Trophoblast cell (in vitro differentiated cells and primary cell): ENCODE measurements at regions not wholly inside any gene's neighbourhood (a gene's known extent, or its start where the extent isn't known, plus 50 kb on each side); places are given as distances from the start of the nearest gene placed in this dataset.
"Not testable (repeated sequence)": the region's sequence is repeated elsewhere in the genome, so short reads cannot be mapped to it uniquely, and the experiment has no call there.

Source experiments
- DNase-seq, 2 donors: peaks; one replicate each; pipeline ENCODE4 v3.0.0-alpha.2; 2016
- H2AFZ ChIP-seq: 2 replicates; pipeline ENCODE4 v1.6.1; 2013; ENCODE audit warnings: low read length, moderate library complexity, mild to moderate bottlenecking; ENCODE audit not compliant: insufficient read depth, poor library complexity
- H2AK5ac ChIP-seq: 2 replicates; pipeline ENCODE4 v1.6.1; 2013; ENCODE audit warnings: mild to moderate bottlenecking, low read length
- H2BK120ac ChIP-seq: 2 replicates; pipeline ENCODE4 v1.6.1; 2013; ENCODE audit warnings: low read length, mild to moderate bottlenecking, moderate library complexity; ENCODE audit not compliant: insufficient read depth, poor library complexity
- H2BK12ac ChIP-seq: 2 replicates; pipeline ENCODE4 v1.6.1; 2013; ENCODE audit warnings: mild to moderate bottlenecking, low read length, moderate library complexity
- H2BK5ac ChIP-seq: 2 replicates; pipeline ENCODE4 v1.6.1; 2013; ENCODE audit warnings: low read length, low read depth, moderate library complexity, mild to moderate bottlenecking; ENCODE audit not compliant: poor library complexity
- H3K14ac ChIP-seq: 2 replicates; pipeline ENCODE4 v1.6.1; 2013; ENCODE audit warnings: mild to moderate bottlenecking, low read length
- H3K18ac ChIP-seq: 2 replicates; pipeline ENCODE4 v1.6.1; 2013; ENCODE audit warnings: mild to moderate bottlenecking, low read length
- H3K23ac ChIP-seq: 2 replicates; pipeline ENCODE4 v1.6.1; 2013; ENCODE audit warnings: low read length
- H3K27ac ChIP-seq: 2 replicates; pipeline ENCODE4 v1.5.1; 2013; ENCODE audit warnings: low read depth, mild to moderate bottlenecking, inconsistent platforms, low read length, moderate library complexity
- H3K27me3 ChIP-seq: 2 replicates; pipeline ENCODE4 v1.6.1; 2013; ENCODE audit warnings: inconsistent platforms, mild to moderate bottlenecking, low read length, moderate library complexity; ENCODE audit not compliant: insufficient read depth
- H3K36me3 ChIP-seq, 2 experiments: 1 replicate in 1 of 2; 2 replicates in 1 of 2; pipeline ENCODE4 v1.6.1; 2013; ENCODE audit warnings: low read length in 2 of 2, mild to moderate bottlenecking in 2 of 2, moderate library complexity in 1 of 2; ENCODE audit not compliant: insufficient read depth in 2 of 2, control insufficient read depth in 1 of 2
- H3K4ac ChIP-seq: 2 replicates; pipeline ENCODE4 v1.6.1; 2013; ENCODE audit warnings: low read depth, mild to moderate bottlenecking, low read length, moderate library complexity
- H3K4me1 ChIP-seq, 2 experiments: 1 replicate in 1 of 2; 2 replicates in 1 of 2; pipeline ENCODE4 v1.6.1; 2013; ENCODE audit warnings: low read length in 2 of 2, mild to moderate bottlenecking in 2 of 2, moderate library complexity in 1 of 2; ENCODE audit not compliant: insufficient read depth in 2 of 2, control insufficient read depth in 1 of 2
- H3K4me2 ChIP-seq: 2 replicates; pipeline ENCODE4 v1.6.1; 2013; ENCODE audit warnings: inconsistent platforms, mild to moderate bottlenecking, low read length, moderate library complexity
- H3K4me3 ChIP-seq: 2 replicates; pipeline ENCODE4 v1.5.1; 2013; ENCODE audit warnings: mild to moderate bottlenecking, low read depth, low read length, inconsistent platforms
- H3K79me1 ChIP-seq: one replicate; pipeline ENCODE4 v1.6.1; 2013; ENCODE audit warnings: low read length
- H3K79me2 ChIP-seq: 2 replicates; pipeline ENCODE4 v1.6.1; 2013; ENCODE audit warnings: low read length, mild to moderate bottlenecking; ENCODE audit not compliant: control insufficient read depth, insufficient read depth, poor library complexity
- H3K9ac ChIP-seq: 2 replicates; pipeline ENCODE4 v1.6.1; 2013; ENCODE audit warnings: mild to moderate bottlenecking, low read length
- H3K9me3 ChIP-seq: 2 replicates; pipeline ENCODE4 v1.6.1; 2013; ENCODE audit warnings: low read depth, mild to moderate bottlenecking, control low read depth, inconsistent platforms, low read length; ENCODE audit not compliant: insufficient read depth
- H4K12ac ChIP-seq: 2 replicates; pipeline ENCODE4 v1.6.1; 2013; ENCODE audit warnings: low read depth, mild to moderate bottlenecking, low read length, moderate library complexity
- H4K8ac ChIP-seq: 2 replicates; pipeline ENCODE4 v1.6.1; 2013; ENCODE audit warnings: low read depth, mild to moderate bottlenecking, low read length, moderate library complexity
- H4K91ac ChIP-seq: one replicate; pipeline ENCODE4 v1.6.1; 2013; ENCODE audit warnings: low read depth, mild to moderate bottlenecking, low read length, moderate library complexity
- WGBS: extraction: QIAGEN DNeasy Blood & Tissue Kit; methylation state at CpG from one replicate; pipeline ENCODE4 v1.1.7; 2013; ENCODE audit warnings: missing lambda C conversion rate; ENCODE audit not compliant: insufficient read length, insufficient coverage; ENCODE audit errors: extremely low coverage; 5-methylcytosine and 5-hydroxymethylcytosine counted together

DNA sequence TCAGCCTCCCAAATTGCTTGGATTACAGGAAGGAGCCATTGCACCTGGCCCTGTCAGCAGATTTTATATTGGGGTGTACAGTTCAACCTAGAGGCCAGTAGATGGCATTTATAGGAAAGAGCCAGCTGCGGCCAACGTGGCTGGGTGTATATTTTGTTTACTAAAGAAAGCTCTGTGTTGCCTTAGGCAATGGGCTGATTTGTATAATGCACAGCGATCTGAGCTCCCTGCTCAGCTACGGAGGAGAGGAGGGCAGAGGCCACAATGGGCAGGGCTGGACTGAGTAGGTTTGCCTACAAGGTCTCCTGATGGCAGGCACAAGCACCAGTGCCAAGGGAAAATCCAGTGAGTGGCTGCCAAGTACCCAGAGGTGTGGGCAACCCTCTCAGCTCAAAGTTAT lies 282.4 kb downstream of the ARPP21 start:
- H3K4me3 ChIP-seq: no peak overlapping the region
- H4K91ac ChIP-seq: no peak overlapping the region
- no peak overlapping the region for H3K27ac ChIP-seq
- H3K9ac ChIP-seq: no peak overlapping the region
- no peaks in the 10 kb centered on the region for H3K27me3 ChIP-seq
- H2AK5ac ChIP-seq: no peak overlapping the region
- no peaks in the 10 kb centered on the region for H3K79me2 ChIP-seq
- no peaks in the 10 kb centered on the region for H3K9me3 ChIP-seq
- H3K4me2 ChIP-seq: no peak overlapping the region
- H4K8ac ChIP-seq: no peak overlapping the region
- no peaks in the 10 kb centered on the region for H3K79me1 ChIP-seq
- H4K12ac ChIP-seq: no peak overlapping the region
- H2BK120ac ChIP-seq: no peak overlapping the region
- H2BK12ac ChIP-seq: no peak overlapping the region
- H3K4me1 ChIP-seq: no peaks in the 10 kb centered on the region
- no peak overlapping the region for H2AFZ ChIP-seq
- no CpG with 5 or more reads among the region's 4 CpGs for WGBS
- no peak overlapping the region for H3K18ac ChIP-seq
- H2BK5ac ChIP-seq: no peak overlapping the region
- DNase-seq: no peak
- H3K36me3 ChIP-seq: no peaks in the 10 kb centered on the region
- no peak overlapping the region for H3K14ac ChIP-seq
- no peak overlapping the region for H3K23ac ChIP-seq
- no peak overlapping the region for H3K4ac ChIP-seq

GRCh38 chr3:35924070-35924469 lies 284.7 kb downstream of the ARPP21 start:
- not testable (repeated sequence) for H4K91ac ChIP-seq, H3K4me2 ChIP-seq, H3K9ac ChIP-seq, H3K27me3 ChIP-seq, H2BK12ac ChIP-seq, H2BK120ac ChIP-seq, H3K36me3 ChIP-seq, H3K27ac ChIP-seq, H3K4me3 ChIP-seq, H4K8ac ChIP-seq, H3K4me1 ChIP-seq, H2BK5ac ChIP-seq, H3K4ac ChIP-seq, H3K9me3 ChIP-seq, H3K79me1 ChIP-seq, H3K23ac ChIP-seq, H2AFZ ChIP-seq, H2AK5ac ChIP-seq, H3K14ac ChIP-seq, H4K12ac ChIP-seq, H3K79me2 ChIP-seq, H3K18ac ChIP-seq
- DNase-seq: peak; percentile 8 to 26

- Histone ChIP-seq H3K4ac (no peak overlapping the region), H3K4me3 (no peak overlapping the region), H3K18ac (no peak overlapping the region), H2AK5ac (no peak overlapping the region), H4K91ac (no peak overlapping the region), H3K23ac (no peak overlapping the region), H3K79me2 (no peaks in the 10 kb centered on the region), H2BK5ac (no peak overlapping the region), H3K14ac (no peak overlapping the region), H4K8ac (no peak overlapping the region), H2BK12ac (no peak overlapping the region), H4K12ac (no peak overlapping the region), H2BK120ac (no peak overlapping the region), H3K4me2 (no peak overlapping the region), H3K27me3 (no peaks in the 10 kb centered on the region), H3K4me1 (no peaks in the 10 kb centered on the region), H2AFZ (no peak overlapping the region), H3K27ac (no peak overlapping the region), H3K79me1 (no peaks in the 10 kb centered on the region), H3K36me3 (no peaks in the 10 kb centered on the region), H3K9me3 (no peaks in the 10 kb centered on the region), H3K9ac (no peak overlapping the region)
- no CpG with 5 or more reads among the region's 3 CpGs for WGBS
- DNase-seq: no peak
Measured at GRCh38 chr3:35927441-35927840, 288.1 kb downstream of the ARPP21 start.

DNA sequence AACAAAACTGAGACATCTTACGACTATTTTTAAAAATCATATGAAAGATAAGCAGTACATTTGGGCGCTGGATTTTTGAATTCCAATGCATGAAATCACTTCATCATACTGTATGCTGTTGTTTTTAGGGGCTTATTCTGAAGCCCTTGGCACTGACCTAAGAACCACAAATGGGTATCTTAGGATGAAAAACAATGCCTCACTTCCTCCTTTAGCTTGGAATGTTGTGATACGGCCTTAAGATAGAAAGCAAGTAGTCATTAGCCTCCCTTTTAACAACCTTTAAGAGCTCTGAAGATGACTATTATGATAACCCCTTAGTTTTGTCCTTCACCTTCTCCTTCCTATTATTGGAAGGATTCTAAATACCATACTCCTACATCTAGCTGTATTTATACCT lies 289.8 kb downstream of the ARPP21 start:
- Histone ChIP-seq H4K8ac (no peak overlapping the region), H3K23ac (no peak overlapping the region), H3K18ac (no peak overlapping the region), H3K9ac (no peak overlapping the region), H3K79me1 (no peaks in the 10 kb centered on the region), H2BK12ac (no peak overlapping the region), H3K9me3 (no peaks in the 10 kb centered on the region), H3K27ac (no peak overlapping the region), H2BK120ac (no peak overlapping the region), H3K4me1 (no peaks in the 10 kb centered on the region), H3K4me3 (no peak overlapping the region), H2BK5ac (no peak overlapping the region), H3K14ac (no peak overlapping the region), H3K4ac (no peak overlapping the region), H4K91ac (no peak overlapping the region), H3K4me2 (no peak overlapping the region), H3K36me3 (no peaks in the 10 kb centered on the region), H2AK5ac (no peak overlapping the region), H3K27me3 (no peaks in the 10 kb centered on the region), H3K79me2 (no peaks in the 10 kb centered on the region), H2AFZ (no peak overlapping the region), H4K12ac (no peak overlapping the region)
- WGBS: no CpG with 5 or more reads among the region's 3 CpGs
- DNase-seq: no peak

GRCh38 chr3:35931867-35932266 lies 292.5 kb downstream of the ARPP21 start:
- Histone ChIP-seq H2BK5ac (no peak overlapping the region), H3K9me3 (no peaks in the 10 kb centered on the region), H2AK5ac (no peak overlapping the region), H3K27me3 (no peaks in the 10 kb centered on the region), H3K18ac (no peak overlapping the region), H4K8ac (no peak overlapping the region), H3K4me2 (no peak overlapping the region), H2AFZ (no peak overlapping the region), H3K27ac (no peak overlapping the region), H2BK120ac (no peak overlapping the region), H3K23ac (no peak overlapping the region), H3K4me3 (no peak overlapping the region), H4K12ac (no peak overlapping the region), H4K91ac (no peak overlapping the region), H3K36me3 (no peaks in the 10 kb centered on the region), H3K79me1 (no peaks in the 10 kb centered on the region), H2BK12ac (no peak overlapping the region), H3K79me2 (no peaks in the 10 kb centered on the region), H3K4me1 (no peaks in the 10 kb centered on the region), H3K4ac (no peak overlapping the region), H3K14ac (no peak overlapping the region), H3K9ac (no peak overlapping the region)
- no peak for DNase-seq
- no CpG with 5 or more reads among the region's 1 CpG for WGBS
